ENCODE measurements at regions not wholly inside any gene's neighbourhood (a gene's known extent, or its start where the extent isn't known, plus 50 kb on each side); places are given as distances from the start of the nearest gene placed in this dataset.

GRCh38 chr12:131390412-131391334 lies 320.2 kb upstream of the SFSWAP start:
- no peak for TF ChIP-seq POLR2AphosphoS5 (IDR thresholded peaks at IDR 0.05; ENCODE audit: low read depth, low read length)
- TF ChIP-seq REST (IDR thresholded peaks at IDR 0.05; ENCODE audit: insufficient read depth in 1 of 2, low read depth in 2 of 2, low read length in 2 of 2) = peak; percentile 67 to 92
- no peak for TF ChIP-seq SIN3A (IDR thresholded peaks at IDR 0.05; ENCODE audit: borderline replicate concordance, insufficient read depth, low read length)
- TF ChIP-seq TAF1 (IDR thresholded peaks at IDR 0.05; ENCODE audit: borderline replicate concordance, insufficient read depth, low read length) = no peak

Measured in PFSK-1 (cell line).